ENCODE measurements at regions not wholly inside any gene's neighbourhood (a gene's known extent, or its start where the extent isn't known, plus 50 kb on each side); places are given as distances from the start of the nearest gene placed in this dataset.
"Not testable (repeated sequence)": the region's sequence is repeated elsewhere in the genome, so short reads cannot be mapped to it uniquely, and the experiment has no call there.

- ATAC-seq (ENCODE audit: low read depth) (no peak), DNase-seq (ENCODE audit: low spot score in 2 of 2) (no peak)
- H3K9me3 Mint-ChIP-seq = peaks cover 11% of the 10 kb centered on the region
- H3K4me1 Mint-ChIP-seq = no peaks in the 10 kb centered on the region
- no peak overlapping the region for H3K27ac Mint-ChIP-seq
- no peak overlapping the region for H3K4me3 Mint-ChIP-seq
- no peaks in the 10 kb centered on the region for H3K36me3 Mint-ChIP-seq
- H3K27me3 Mint-ChIP-seq = no peaks in the 10 kb centered on the region
Measured at GRCh38 chr19:23547816-23548430, 139.1 kb downstream of the ZNF675 start.

- DNase-seq (ENCODE audit: low spot score in 2 of 2) = no peak
- Mint-ChIP-seq H3K4me1 (no peaks in the 10 kb centered on the region), H3K9me3 (peaks cover 11% of the 10 kb centered on the region), H3K27ac (no peak overlapping the region), H3K27me3 (no peaks in the 10 kb centered on the region), H3K36me3 (no peaks in the 10 kb centered on the region), H3K4me3 (no peak overlapping the region)
- no peak for ATAC-seq (ENCODE audit: low read depth)
Measured at GRCh38 chr19:23547156-23547555, 139.9 kb downstream of the ZNF675 start.

- H3K27ac Mint-ChIP-seq = no peak overlapping the region
- H3K4me3 Mint-ChIP-seq = no peak overlapping the region
- no peaks in the 10 kb centered on the region for H3K36me3 Mint-ChIP-seq
- peaks cover 4% of the 10 kb centered on the region for H3K9me3 Mint-ChIP-seq
- no peak for DNase-seq (ENCODE audit: low spot score in 2 of 2)
- H3K4me1 Mint-ChIP-seq = no peaks in the 10 kb centered on the region
- no peaks in the 10 kb centered on the region for H3K27me3 Mint-ChIP-seq
- no peak for ATAC-seq (ENCODE audit: low read depth)
Measured at GRCh38 chr19:23543351-23543750, 143.7 kb downstream of the ZNF675 start.

GRCh38 chr19:23542562-23542961, 144.4 kb downstream of the ZNF675 start:
- Mint-ChIP-seq H3K27me3 (no peaks in the 10 kb centered on the region), H3K9me3 (peaks cover 2% of the 10 kb centered on the region), H3K4me1 (no peaks in the 10 kb centered on the region), H3K36me3 (no peaks in the 10 kb centered on the region), H3K4me3 (no peak overlapping the region), H3K27ac (no peak overlapping the region)
- ATAC-seq (ENCODE audit: low read depth) = no peak
- no peak for DNase-seq (ENCODE audit: low spot score in 2 of 2)

- DNase-seq (ENCODE audit: low spot score in 2 of 2) (no peak), ATAC-seq (ENCODE audit: low read depth) (no peak)
- Mint-ChIP-seq H3K4me3 (no peak overlapping the region), H3K36me3 (no peaks in the 10 kb centered on the region), H3K27me3 (no peaks in the 10 kb centered on the region), H3K4me1 (no peaks in the 10 kb centered on the region), H3K9me3 (no peaks in the 10 kb centered on the region), H3K27ac (no peak overlapping the region)
Measured at GRCh38 chr19:23541991-23542390, 145.0 kb downstream of the ZNF675 start.

- not testable (repeated sequence) for H3K9me3 Mint-ChIP-seq; H3K36me3 Mint-ChIP-seq; ATAC-seq (ENCODE audit: low read depth); H3K27me3 Mint-ChIP-seq; H3K4me1 Mint-ChIP-seq; DNase-seq (ENCODE audit: low spot score in 2 of 2); H3K27ac Mint-ChIP-seq; H3K4me3 Mint-ChIP-seq
Measured at GRCh38 chr19:23540180-23540579, 144.9 kb upstream of the ZNF91 start.

GRCh38 chr19:23539499-23539898, 144.2 kb upstream of the ZNF91 start:
- H3K36me3 Mint-ChIP-seq = no peaks in the 10 kb centered on the region
- H3K4me1 Mint-ChIP-seq = no peaks in the 10 kb centered on the region
- no peaks in the 10 kb centered on the region for H3K27me3 Mint-ChIP-seq
- H3K4me3 Mint-ChIP-seq = no peak overlapping the region
- DNase-seq (ENCODE audit: low spot score in 2 of 2) (no peak), ATAC-seq (ENCODE audit: low read depth) (no peak)
- no peaks in the 10 kb centered on the region for H3K9me3 Mint-ChIP-seq
- H3K27ac Mint-ChIP-seq = no peak overlapping the region

- not testable (repeated sequence) for ATAC-seq (ENCODE audit: low read depth); H3K27me3 Mint-ChIP-seq; H3K4me1 Mint-ChIP-seq; H3K36me3 Mint-ChIP-seq; DNase-seq (ENCODE audit: low spot score in 2 of 2); H3K9me3 Mint-ChIP-seq; H3K27ac Mint-ChIP-seq; H3K4me3 Mint-ChIP-seq
Measured at GRCh38 chr19:23537136-23537535, 141.9 kb upstream of the ZNF91 start.

GRCh38 chr19:23536341-23536740, 141.1 kb upstream of the ZNF91 start:
- H3K36me3 Mint-ChIP-seq; DNase-seq (ENCODE audit: low spot score in 2 of 2); H3K4me1 Mint-ChIP-seq; H3K4me3 Mint-ChIP-seq; ATAC-seq (ENCODE audit: low read depth); H3K27ac Mint-ChIP-seq; H3K9me3 Mint-ChIP-seq; H3K27me3 Mint-ChIP-seq: not testable (repeated sequence)

- H3K36me3 Mint-ChIP-seq; ATAC-seq (ENCODE audit: low read depth); H3K4me3 Mint-ChIP-seq; H3K27me3 Mint-ChIP-seq; H3K9me3 Mint-ChIP-seq; H3K27ac Mint-ChIP-seq; DNase-seq (ENCODE audit: low spot score in 2 of 2); H3K4me1 Mint-ChIP-seq: not testable (repeated sequence)
Measured at GRCh38 chr19:23535901-23536300, 140.6 kb upstream of the ZNF91 start.

- not testable (repeated sequence) for H3K36me3 Mint-ChIP-seq; ATAC-seq (ENCODE audit: low read depth); H3K27me3 Mint-ChIP-seq; DNase-seq (ENCODE audit: low spot score in 2 of 2); H3K4me3 Mint-ChIP-seq; H3K27ac Mint-ChIP-seq; H3K4me1 Mint-ChIP-seq; H3K9me3 Mint-ChIP-seq
Measured at GRCh38 chr19:23533441-23533840, 138.2 kb upstream of the ZNF91 start.

GRCh38 chr19:23531976-23532375, 136.7 kb upstream of the ZNF91 start:
- H3K4me1 Mint-ChIP-seq = peaks cover 2% of the 10 kb centered on the region
- no peak overlapping the region for H3K4me3 Mint-ChIP-seq
- H3K9me3 Mint-ChIP-seq = peaks cover 8% of the 10 kb centered on the region

GRCh38 chr19:23531231-23531790, 136.0 kb upstream of the ZNF91 start:
- Mint-ChIP-seq H3K9me3 (peaks cover 8% of the 10 kb centered on the region), H3K27me3 (no peaks in the 10 kb centered on the region), H3K4me3 (no peak overlapping the region), H3K27ac (no peak overlapping the region), H3K36me3 (peaks cover 4% of the 10 kb centered on the region), H3K4me1 (peaks cover 2% of the 10 kb centered on the region)
- no peak for ATAC-seq (ENCODE audit: low read depth)
- DNase-seq (ENCODE audit: low spot score in 2 of 2) = no peak

More at GRCh38 chr19:23531976-23532375, 136.7 kb upstream of the ZNF91 start:
- Mint-ChIP-seq H3K36me3 (peaks cover 4% of the 10 kb centered on the region), H3K27ac (no peak overlapping the region), H3K27me3 (no peaks in the 10 kb centered on the region)
- no peak for DNase-seq (ENCODE audit: low spot score in 2 of 2)
- ATAC-seq (ENCODE audit: low read depth) = no peak

- H3K27me3 Mint-ChIP-seq = no peaks in the 10 kb centered on the region
- H3K4me3 Mint-ChIP-seq = no peak overlapping the region
- no peak overlapping the region for H3K27ac Mint-ChIP-seq
- peaks cover 2% of the 10 kb centered on the region for H3K4me1 Mint-ChIP-seq
- no peak for ATAC-seq (ENCODE audit: low read depth)
- no peak for DNase-seq (ENCODE audit: low spot score in 2 of 2)
- no peaks in the 10 kb centered on the region for H3K36me3 Mint-ChIP-seq
- H3K9me3 Mint-ChIP-seq = peaks cover 8% of the 10 kb centered on the region
Measured at GRCh38 chr19:23528376-23528775, 133.1 kb upstream of the ZNF91 start.

- Mint-ChIP-seq H3K4me1 (peaks cover 2% of the 10 kb centered on the region), H3K36me3 (no peaks in the 10 kb centered on the region), H3K27ac (no peak overlapping the region), H3K27me3 (no peaks in the 10 kb centered on the region), H3K9me3 (peaks cover 8% of the 10 kb centered on the region), H3K4me3 (no peak overlapping the region)
- DNase-seq (ENCODE audit: low spot score in 2 of 2) (no peak), ATAC-seq (ENCODE audit: low read depth) (no peak)
Measured at GRCh38 chr19:23527797-23528196, 132.5 kb upstream of the ZNF91 start.

Measured in memory B cell (primary cell).